Hippocampal formation (tissue), 2 donors: ENCODE measurements at regions not wholly inside any gene's neighbourhood (a gene's known extent, or its start where the extent isn't known, plus 50 kb on each side); places are given as distances from the start of the nearest gene placed in this dataset.
"Not testable (repeated sequence)": the region's sequence is repeated elsewhere in the genome, so short reads cannot be mapped to it uniquely, and the experiment has no call there.

Experiments used
- DNase-seq, 2 donors: peaks; one replicate each; lab custom pipeline; 2025; lab: John Stamatoyannopoulos, UW

DNA sequence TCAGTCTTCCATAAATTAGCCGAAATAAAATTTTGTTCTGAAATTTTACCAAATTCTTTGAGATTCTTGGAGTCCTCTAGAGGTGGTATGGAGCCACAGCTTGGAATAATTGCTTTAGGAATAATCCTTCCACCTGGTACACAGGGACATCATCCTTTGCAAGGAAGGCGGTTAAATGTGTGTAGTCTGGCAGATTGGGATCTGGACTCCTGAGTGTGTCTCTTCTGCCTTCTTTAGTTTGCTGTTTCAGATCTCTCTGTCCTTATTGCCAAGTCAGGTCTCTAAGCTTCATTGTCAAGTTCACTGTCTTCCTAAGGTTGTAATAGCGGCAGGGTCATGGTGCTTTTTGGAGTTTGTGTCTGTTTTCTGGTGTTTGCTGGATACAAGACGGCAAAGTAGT, 393.9 kb upstream of the RGS6 start:
- no peak for DNase-seq

- no peak for DNase-seq
Observed at GRCh38 chr14:71538938-71539649, 393.1 kb upstream of the RGS6 start.

DNA sequence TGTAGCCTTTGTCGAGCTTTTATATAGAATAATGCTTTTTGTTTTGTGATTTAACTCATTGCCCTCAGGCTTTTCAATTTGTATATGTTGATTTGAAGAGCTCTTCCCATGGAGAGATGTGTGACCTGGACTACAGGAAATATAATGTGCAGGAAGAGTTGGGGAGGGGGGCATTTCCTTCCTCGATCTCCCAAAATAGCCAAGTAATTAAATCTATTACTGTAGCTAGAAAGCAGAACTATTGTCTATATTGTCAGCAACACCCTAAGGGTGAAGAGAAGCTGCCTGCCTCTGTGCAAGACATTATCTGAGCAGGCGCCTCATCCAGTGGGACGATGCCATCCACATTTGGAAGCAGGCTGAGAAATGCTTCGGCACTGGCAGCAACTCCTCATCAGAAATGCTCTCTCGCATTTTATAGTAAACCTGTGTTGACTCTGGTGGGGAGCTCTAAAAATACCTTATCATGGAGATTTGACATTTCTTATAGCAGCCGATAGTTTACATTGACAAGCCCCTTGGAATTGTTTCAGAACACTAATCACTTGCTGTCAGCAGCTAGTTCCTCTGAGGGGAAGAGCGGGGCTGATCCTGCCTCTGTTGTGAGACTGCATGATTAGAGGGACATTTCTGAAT, 392.5 kb upstream of the RGS6 start:
- peak in 1 of 2 donors; percentile 48 for DNase-seq

DNA sequence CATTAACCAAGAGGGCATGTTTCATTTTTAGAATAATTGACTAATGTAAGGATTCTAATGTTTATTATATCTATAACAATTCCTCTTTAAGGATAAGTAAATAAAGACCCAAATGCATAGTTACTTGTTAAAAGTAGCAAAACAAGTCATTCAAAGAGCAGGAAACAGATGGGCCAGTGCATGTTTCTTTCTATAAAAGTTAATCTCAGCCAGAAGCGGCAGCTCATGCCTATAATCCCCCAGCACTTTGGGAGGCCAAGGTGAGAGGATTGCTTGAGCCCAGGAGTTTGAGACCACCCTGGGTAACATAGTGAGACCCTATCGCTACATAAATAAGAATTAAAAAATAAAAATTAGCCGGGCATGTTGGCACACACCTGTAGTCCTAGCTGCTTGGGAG, 391.0 kb upstream of the RGS6 start:
- no peak for DNase-seq

- DNase-seq, result no peak
Observed at GRCh38 chr14:71541973-71542690, 390.1 kb upstream of the RGS6 start.

- no peak for DNase-seq
Observed at GRCh38 chr14:71549421-71550050, 382.7 kb upstream of the RGS6 start.

- no peak for DNase-seq
Observed at GRCh38 chr14:71550367-71550766, 381.9 kb upstream of the RGS6 start.

DNA sequence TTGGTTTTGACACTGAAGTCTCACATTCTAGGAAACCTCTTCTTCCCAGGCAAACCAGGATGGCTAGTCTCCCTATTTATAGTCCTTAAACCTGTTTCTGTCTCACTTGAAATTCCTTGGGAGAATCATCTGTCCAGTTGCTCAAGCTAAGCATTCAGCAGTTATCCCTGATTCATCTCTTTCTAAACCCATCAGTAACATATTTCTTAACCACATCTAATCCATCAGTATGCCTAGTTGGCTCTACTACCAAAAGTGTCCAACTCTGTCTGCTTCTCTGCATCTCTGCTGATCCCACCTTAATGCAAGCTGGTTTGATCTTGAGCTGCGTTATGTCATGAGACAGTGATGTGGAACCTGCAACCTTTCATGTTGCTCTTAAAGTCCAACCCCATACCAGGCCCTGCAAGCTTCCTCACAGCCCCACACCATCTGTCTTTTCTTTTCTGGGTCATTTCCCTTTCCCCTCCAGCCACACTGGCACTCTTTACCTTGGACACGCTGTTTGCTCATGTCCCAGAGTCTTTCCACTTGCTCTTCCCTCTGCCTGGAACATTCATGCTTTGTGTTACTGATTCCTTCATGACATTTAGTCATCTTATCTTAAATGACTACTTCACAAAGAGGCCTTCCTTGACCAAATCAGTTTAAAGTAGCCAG, 380.8 kb upstream of the RGS6 start:
- DNase-seq, result no peak

DNA sequence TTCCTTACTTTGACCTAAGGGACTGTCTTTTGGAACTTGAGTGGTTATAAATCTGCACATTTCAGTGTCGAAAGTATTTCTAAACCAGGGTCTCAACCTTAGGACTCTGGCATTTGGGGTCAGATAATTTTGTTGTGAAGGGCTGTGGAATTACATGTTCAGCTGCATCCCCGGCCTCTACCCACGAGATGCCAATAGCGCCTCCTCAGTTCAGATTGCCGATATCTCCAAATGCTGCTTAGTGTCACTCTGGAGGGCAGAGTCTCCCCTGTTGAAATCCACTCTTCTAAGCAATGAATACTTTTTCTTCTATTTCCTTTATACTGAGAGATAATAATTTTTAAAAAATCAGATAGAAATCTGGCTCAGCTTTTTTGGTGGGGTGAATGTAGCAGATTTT, 379.4 kb upstream of the RGS6 start:
- no peak for DNase-seq

GRCh38 chr14:71553779-71554178, 378.4 kb upstream of the RGS6 start:
- DNase-seq, result no peak

DNA sequence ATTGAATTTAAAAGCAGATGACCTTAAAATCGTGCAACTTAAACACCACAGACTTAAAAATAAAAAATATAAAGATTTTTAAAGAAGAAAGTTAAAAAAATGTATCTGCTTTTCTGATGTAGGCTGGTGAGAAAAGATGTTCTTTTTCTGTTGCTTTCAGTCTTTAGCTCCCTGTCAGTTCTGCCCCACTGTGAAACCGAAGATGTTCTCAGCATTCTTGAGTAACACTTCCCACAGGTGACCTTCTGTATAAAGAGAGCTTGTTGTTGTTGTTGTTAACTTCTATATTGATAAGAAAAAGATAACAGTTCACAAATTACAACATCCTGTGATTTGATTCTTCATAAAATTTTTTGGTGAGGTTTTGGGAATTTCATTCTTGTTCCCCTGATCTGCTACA, 377.9 kb upstream of the RGS6 start:
- no peak for DNase-seq

GRCh38 chr14:71554959-71555612, 377.1 kb upstream of the RGS6 start:
- no peak for DNase-seq

- no peak for DNase-seq
Observed at GRCh38 chr14:71555654-71556559, 376.3 kb upstream of the RGS6 start.

- DNase-seq, result no peak
Observed at GRCh38 chr14:71556730-71557129, 375.5 kb upstream of the RGS6 start.

- no peak for DNase-seq
Observed at GRCh38 chr14:71557351-71557750, 374.9 kb upstream of the RGS6 start.

DNA sequence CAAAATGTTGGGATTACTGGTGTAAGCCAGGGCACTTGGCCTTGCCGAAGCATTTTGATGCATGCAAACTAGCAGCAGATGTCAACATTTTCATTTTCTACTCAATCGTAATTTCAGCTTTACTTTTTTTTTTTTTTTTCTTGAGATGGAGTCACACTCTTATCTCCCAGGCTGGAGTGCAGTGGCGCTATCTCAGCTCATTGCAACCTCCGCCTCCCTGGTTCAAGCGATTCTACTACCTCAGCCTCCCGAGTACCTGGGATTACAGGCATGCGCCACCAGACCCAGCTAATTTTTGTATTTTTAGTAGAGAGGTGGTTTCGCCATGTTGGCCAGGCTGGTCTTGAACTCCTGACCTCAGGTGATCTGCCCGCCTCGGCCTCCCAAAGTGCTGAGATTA, 373.3 kb upstream of the RGS6 start:
- DNase-seq, result not testable (repeated sequence)

- DNase-seq, result no peak
Observed at GRCh38 chr14:71560751-71561150, 371.5 kb upstream of the RGS6 start.

DNA sequence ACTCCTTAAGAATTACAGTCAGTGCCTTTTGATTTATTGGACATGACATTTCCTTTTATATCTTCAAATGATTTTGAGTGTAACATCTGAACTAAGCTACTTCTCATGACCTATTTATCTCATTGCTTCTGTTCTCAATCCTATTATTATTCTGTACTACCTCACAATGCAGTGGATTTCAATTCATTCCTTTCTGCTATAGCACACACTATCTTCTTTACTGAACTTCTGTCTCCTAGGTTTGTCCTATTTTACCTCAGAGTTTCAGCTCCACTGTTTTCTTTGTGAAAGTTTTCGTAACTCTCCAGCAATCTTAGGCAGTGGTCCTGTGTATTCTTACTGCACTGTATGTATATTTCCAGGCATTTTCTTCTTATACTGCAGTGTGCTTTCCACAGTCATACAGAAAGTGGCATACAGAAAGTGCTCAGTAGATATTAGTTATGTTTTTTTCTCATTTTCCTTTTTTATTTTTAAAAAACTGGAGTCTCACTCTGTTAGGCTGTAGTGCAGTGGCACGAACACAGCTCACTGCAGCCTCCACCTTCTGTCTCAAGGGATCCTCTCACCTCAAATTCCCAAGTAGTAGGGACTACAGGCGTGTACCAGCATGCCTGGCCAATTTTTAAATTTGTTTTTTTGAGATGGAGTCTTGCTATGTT, 368.6 kb upstream of the RGS6 start:
- DNase-seq, result no peak

DNA sequence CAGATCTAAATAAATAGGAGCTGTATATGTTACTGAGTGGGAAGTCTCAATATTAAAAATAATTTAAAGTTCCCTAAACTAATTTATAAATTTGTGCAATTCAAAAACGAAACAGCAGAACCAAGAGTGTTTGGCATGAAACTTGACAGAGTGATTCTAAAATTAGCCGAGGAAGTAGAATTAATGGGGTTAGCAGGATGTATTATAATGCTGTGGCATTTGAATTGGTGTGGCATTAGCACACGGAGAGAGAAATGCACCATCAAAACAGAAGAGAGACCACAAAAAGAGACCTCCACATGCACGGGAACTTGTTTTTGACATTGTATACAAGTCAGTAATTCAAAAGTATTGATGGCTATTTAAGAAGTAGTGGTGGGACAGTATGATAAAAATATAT, 366.0 kb upstream of the RGS6 start:
- DNase-seq, result no peak
